Stimulated activated memory B cell treated with anti-CD40 and anti-IgM and Interleukin-4, amounts not matched to agents 10 μg/mL and 1 μg/mL and 100 μg/mL, for 72 hours (primary cell): ENCODE measurements at regions not wholly inside any gene's neighbourhood (a gene's known extent, or its start where the extent isn't known, plus 50 kb on each side); places are given as distances from the start of the nearest gene placed in this dataset.

Experiments used
- ATAC-seq: fragments of 150-1000 bp; cut with Tn5 transposase; 2 replicates; pipeline ENCODE4 v1.10.0; 2021
- H3K27ac Mint-ChIP-seq: one replicate; pipeline ENCODE4 v1.8.0; 2022; ENCODE audit warnings: mild to moderate bottlenecking, mixed read lengths
- H3K27me3 Mint-ChIP-seq: one replicate; pipeline ENCODE4 v1.8.0; 2022; ENCODE audit warnings: mixed read lengths
- H3K36me3 Mint-ChIP-seq: one replicate; pipeline ENCODE4 v1.8.0; 2022; ENCODE audit warnings: mixed read lengths
- H3K4me1 Mint-ChIP-seq: one replicate; pipeline ENCODE4 v1.8.0; 2022; ENCODE audit warnings: mixed read lengths
- H3K4me3 Mint-ChIP-seq: one replicate; pipeline ENCODE4 v1.8.0; 2022; ENCODE audit warnings: mild to moderate bottlenecking, moderate library complexity, mixed read lengths
- H3K9me3 Mint-ChIP-seq: one replicate; pipeline ENCODE4 v1.8.0; 2022; ENCODE audit warnings: mixed read lengths

- ATAC-seq: no peak
- no peak overlapping the region for H3K4me3 Mint-ChIP-seq
- H3K36me3 Mint-ChIP-seq: no peaks in the 10 kb centered on the region
- no peaks in the 10 kb centered on the region for H3K4me1 Mint-ChIP-seq
- peaks cover 16% of the 10 kb centered on the region for H3K9me3 Mint-ChIP-seq
- no peak overlapping the region for H3K27ac Mint-ChIP-seq
- no peaks in the 10 kb centered on the region for H3K27me3 Mint-ChIP-seq
These were observed 1592.1 kb upstream of the TENM4 start for GRCh38 chr11:81032906-81033305.

GRCh38 chr11:81030186-81030585 is 1589.4 kb upstream of the TENM4 start:
- H3K4me3 Mint-ChIP-seq: no peak overlapping the region
- H3K27me3 Mint-ChIP-seq: no peaks in the 10 kb centered on the region
- no peaks in the 10 kb centered on the region for H3K36me3 Mint-ChIP-seq
- no peaks in the 10 kb centered on the region for H3K4me1 Mint-ChIP-seq
- H3K27ac Mint-ChIP-seq: no peak overlapping the region
- ATAC-seq: no peak
- H3K9me3 Mint-ChIP-seq: peaks cover 2% of the 10 kb centered on the region

GRCh38 chr11:81026032-81026431 is 1585.2 kb upstream of the TENM4 start:
- H3K4me3 Mint-ChIP-seq: no peak overlapping the region
- no peak for ATAC-seq
- H3K9me3 Mint-ChIP-seq: peaks cover 4% of the 10 kb centered on the region
- no peaks in the 10 kb centered on the region for H3K27me3 Mint-ChIP-seq
- H3K36me3 Mint-ChIP-seq: no peaks in the 10 kb centered on the region
- no peaks in the 10 kb centered on the region for H3K4me1 Mint-ChIP-seq
- no peak overlapping the region for H3K27ac Mint-ChIP-seq

- no peak overlapping the region for H3K4me3 Mint-ChIP-seq
- ATAC-seq: no peak
- no peaks in the 10 kb centered on the region for H3K4me1 Mint-ChIP-seq
- H3K27me3 Mint-ChIP-seq: no peaks in the 10 kb centered on the region
- no peaks in the 10 kb centered on the region for H3K36me3 Mint-ChIP-seq
- peaks cover 5% of the 10 kb centered on the region for H3K9me3 Mint-ChIP-seq
- H3K27ac Mint-ChIP-seq: no peak overlapping the region
These were observed 1581.2 kb upstream of the TENM4 start for GRCh38 chr11:81022057-81022456.

GRCh38 chr11:81010631-81011030 is 1569.8 kb upstream of the TENM4 start:
- Mint-ChIP-seq H3K36me3 (no peaks in the 10 kb centered on the region), H3K27ac (no peak overlapping the region)
- no peak for ATAC-seq

GRCh38 chr11:81007046-81007445 is 1566.2 kb upstream of the TENM4 start:
- no peak for ATAC-seq
- H3K27me3 Mint-ChIP-seq: no peaks in the 10 kb centered on the region
- H3K4me1 Mint-ChIP-seq: no peaks in the 10 kb centered on the region
- no peaks in the 10 kb centered on the region for H3K36me3 Mint-ChIP-seq
- H3K9me3 Mint-ChIP-seq: peaks cover 3% of the 10 kb centered on the region
- no peak overlapping the region for H3K4me3 Mint-ChIP-seq
- no peak overlapping the region for H3K27ac Mint-ChIP-seq

More at GRCh38 chr11:81010631-81011030, 1569.8 kb upstream of the TENM4 start:
- Mint-ChIP-seq H3K27me3 (no peaks in the 10 kb centered on the region), H3K4me3 (no peak overlapping the region), H3K9me3 (peaks cover 7% of the 10 kb centered on the region), H3K4me1 (no peaks in the 10 kb centered on the region)

- Mint-ChIP-seq H3K9me3 (peaks cover under 1% of the 10 kb centered on the region), H3K36me3 (no peaks in the 10 kb centered on the region), H3K4me3 (no peak overlapping the region), H3K27ac (no peak overlapping the region), H3K4me1 (no peaks in the 10 kb centered on the region), H3K27me3 (no peaks in the 10 kb centered on the region)
- ATAC-seq: no peak
These were observed 1564.8 kb upstream of the TENM4 start for GRCh38 chr11:81005595-81005994.

- Mint-ChIP-seq H3K4me1 (no peaks in the 10 kb centered on the region), H3K27me3 (no peaks in the 10 kb centered on the region), H3K4me3 (no peak overlapping the region), H3K9me3 (no peaks in the 10 kb centered on the region), H3K27ac (no peak overlapping the region), H3K36me3 (no peaks in the 10 kb centered on the region)
- ATAC-seq: no peak
These were observed 1563.7 kb upstream of the TENM4 start for GRCh38 chr11:81004576-81004975.

GRCh38 chr11:81002374-81002773 is 1561.5 kb upstream of the TENM4 start:
- H3K4me3 Mint-ChIP-seq: no peak overlapping the region
- no peaks in the 10 kb centered on the region for H3K27me3 Mint-ChIP-seq
- H3K27ac Mint-ChIP-seq: no peak overlapping the region
- peaks cover 6% of the 10 kb centered on the region for H3K9me3 Mint-ChIP-seq
- no peaks in the 10 kb centered on the region for H3K36me3 Mint-ChIP-seq
- no peaks in the 10 kb centered on the region for H3K4me1 Mint-ChIP-seq
- ATAC-seq: no peak

- no peaks in the 10 kb centered on the region for H3K4me1 Mint-ChIP-seq
- no peak for ATAC-seq
- H3K4me3 Mint-ChIP-seq: no peak overlapping the region
- H3K36me3 Mint-ChIP-seq: no peaks in the 10 kb centered on the region
- H3K27me3 Mint-ChIP-seq: no peaks in the 10 kb centered on the region
- peaks cover 6% of the 10 kb centered on the region for H3K9me3 Mint-ChIP-seq
- no peak overlapping the region for H3K27ac Mint-ChIP-seq
These were observed 1559.9 kb upstream of the TENM4 start for GRCh38 chr11:81000735-81001134.

GRCh38 chr11:81000334-81000733 is 1559.5 kb upstream of the TENM4 start:
- no peak overlapping the region for H3K27ac Mint-ChIP-seq

GRCh38 chr11:80995523-80995922 is 1554.7 kb upstream of the TENM4 start:
- peaks cover 11% of the 10 kb centered on the region for H3K9me3 Mint-ChIP-seq
- ATAC-seq: no peak

More at GRCh38 chr11:81000334-81000733, 1559.5 kb upstream of the TENM4 start:
- Mint-ChIP-seq H3K36me3 (no peaks in the 10 kb centered on the region), H3K9me3 (peaks cover 6% of the 10 kb centered on the region), H3K4me1 (no peaks in the 10 kb centered on the region), H3K4me3 (no peak overlapping the region), H3K27me3 (no peaks in the 10 kb centered on the region)
- ATAC-seq: no peak

GRCh38 chr11:80993536-80993935 is 1552.7 kb upstream of the TENM4 start:
- no peaks in the 10 kb centered on the region for H3K27me3 Mint-ChIP-seq
- H3K4me3 Mint-ChIP-seq: no peak overlapping the region
- no peak for ATAC-seq
- peaks cover 8% of the 10 kb centered on the region for H3K9me3 Mint-ChIP-seq
- H3K36me3 Mint-ChIP-seq: no peaks in the 10 kb centered on the region
- H3K27ac Mint-ChIP-seq: no peak overlapping the region
- no peaks in the 10 kb centered on the region for H3K4me1 Mint-ChIP-seq

More at GRCh38 chr11:80995523-80995922, 1554.7 kb upstream of the TENM4 start:
- Mint-ChIP-seq H3K27me3 (no peaks in the 10 kb centered on the region), H3K4me3 (no peak overlapping the region), H3K27ac (no peak overlapping the region), H3K4me1 (no peaks in the 10 kb centered on the region), H3K36me3 (no peaks in the 10 kb centered on the region)

- Mint-ChIP-seq H3K9me3 (peaks cover 8% of the 10 kb centered on the region), H3K36me3 (no peaks in the 10 kb centered on the region), H3K4me1 (no peaks in the 10 kb centered on the region), H3K27me3 (no peaks in the 10 kb centered on the region), H3K27ac (no peak overlapping the region), H3K4me3 (no peak overlapping the region)
- no peak for ATAC-seq
These were observed 1550.1 kb upstream of the TENM4 start for GRCh38 chr11:80990885-80991284.

- no peak for ATAC-seq
- no peaks in the 10 kb centered on the region for H3K4me1 Mint-ChIP-seq
- no peak overlapping the region for H3K27ac Mint-ChIP-seq
- H3K4me3 Mint-ChIP-seq: no peak overlapping the region
- no peaks in the 10 kb centered on the region for H3K36me3 Mint-ChIP-seq
- H3K27me3 Mint-ChIP-seq: no peaks in the 10 kb centered on the region
- peaks cover 2% of the 10 kb centered on the region for H3K9me3 Mint-ChIP-seq
These were observed 1546.3 kb upstream of the TENM4 start for GRCh38 chr11:80987171-80987570.

- Mint-ChIP-seq H3K4me3 (no peak overlapping the region), H3K4me1 (no peaks in the 10 kb centered on the region), H3K36me3 (no peaks in the 10 kb centered on the region), H3K9me3 (peaks cover 2% of the 10 kb centered on the region), H3K27ac (no peak overlapping the region), H3K27me3 (no peaks in the 10 kb centered on the region)
- ATAC-seq: no peak
These were observed 1545.7 kb upstream of the TENM4 start for GRCh38 chr11:80986421-80987074.
